MG63 (cell line): ENCODE measurements at regions not wholly inside any gene's neighbourhood (a gene's known extent, or its start where the extent isn't known, plus 50 kb on each side); places are given as distances from the start of the nearest gene placed in this dataset.

Source experiments
- DNase-seq: peaks from one replicate; pipeline ENCODE4 v3.0.0-alpha.2; 2020
- H3K27me3 ChIP-seq: fragments of 250-450 bp; sonication (Bioruptor Pico); 2 replicates; pipeline ENCODE4 v1.5.1; 2020; ENCODE audit warnings: mild to moderate bottlenecking, moderate library complexity
- H3K36me3 ChIP-seq: fragments of 250-450 bp; sonication (Bioruptor Pico); 2 replicates; pipeline ENCODE4 v1.5.1; 2020; ENCODE audit warnings: mild to moderate bottlenecking, moderate library complexity
- H3K4me3 ChIP-seq: fragments of 250-450 bp; sonication (Bioruptor Pico); 2 replicates; pipeline ENCODE4 v1.5.1; 2020; ENCODE audit warnings: mild to moderate bottlenecking, moderate library complexity
- H3K9me3 ChIP-seq: fragments of 250-450 bp; sonication (Bioruptor Pico); 2 replicates; pipeline ENCODE4 v1.5.1; 2020; ENCODE audit warnings: mild to moderate bottlenecking, moderate library complexity

GRCh38 chr4:4593596-4594284 lies 51.9 kb upstream of the STX18 start:
- Histone ChIP-seq H3K4me3 (no peak overlapping the region), H3K27me3 (no peaks in the 10 kb centered on the region), H3K36me3 (no peaks in the 10 kb centered on the region), H3K9me3 (no peaks in the 10 kb centered on the region; the same call in 1 of the 2 replicates)
- no peak for DNase-seq

- no peak for DNase-seq
Observed at GRCh38 chr4:4592414-4592813, 50.6 kb upstream of the STX18 start.

More at GRCh38 chr4:4592414-4592813, 50.6 kb upstream of the STX18 start:
- Histone ChIP-seq H3K27me3 (no peaks in the 10 kb centered on the region), H3K4me3 (no peak overlapping the region), H3K9me3 (no peaks in the 10 kb centered on the region; the same call in 1 of the 2 replicates), H3K36me3 (no peaks in the 10 kb centered on the region)
